ENCODE measurements at regions not wholly inside any gene's neighbourhood (a gene's known extent, or its start where the extent isn't known, plus 50 kb on each side); places are given as distances from the start of the nearest gene placed in this dataset.

- DNase-seq: no peak
These were observed 53.3 kb upstream of the ARL15 start for GRCh38 chr5:54363669-54364068.

GRCh38 chr5:54362992-54363625, 52.7 kb upstream of the ARL15 start:
- no peak for DNase-seq

- no peak for DNase-seq
These were observed 52.1 kb upstream of the ARL15 start for GRCh38 chr5:54362434-54362833.

GRCh38 chr5:54361691-54362411, 51.5 kb upstream of the ARL15 start:
- DNase-seq: no peak

GRCh38 chr5:54360925-54361662, 50.7 kb upstream of the ARL15 start:
- no peak for DNase-seq
